A549 (cell line): ENCODE measurements at regions not wholly inside any gene's neighbourhood (a gene's known extent, or its start where the extent isn't known, plus 50 kb on each side); places are given as distances from the start of the nearest gene placed in this dataset.

Experiments
- CHD4 ChIP-seq: fragments of 200-600 bp; sonication (generic); IDR thresholded peaks from 2 replicates; pipeline ENCODE4 v1.6.1; 2016; ENCODE audit warnings: antibody characterized with exemption, mild to moderate bottlenecking, borderline replicate concordance
- RAD21 ChIP-seq, 2 experiments: fragments of >200 bp in 1 of 2; sonication (Bioruptor Twin) in 1 of 2; formaldehyde crosslinking in 1 of 2; IDR thresholded peaks in 1 of 2; conservative IDR thresholded peaks in 1 of 2; 2 replicates in 1 of 2; 3 replicates in 1 of 2; pipeline ENCODE4 v1.6.1; 2012 to 2018; ENCODE audit warnings: inconsistent platforms in 1 of 2
- TF ChIP-seq, protein P1 (sequence below): fragments of >200 bp; sonication (Bioruptor Twin); formaldehyde crosslinking; IDR thresholded peaks from 3 replicates; pipeline ENCODE4 v1.5.1; 2016

GRCh38 chr9:89842267-89842768 lies 237.5 kb downstream of the GADD45G start:
- TF ChIP-seq, protein P1, sequence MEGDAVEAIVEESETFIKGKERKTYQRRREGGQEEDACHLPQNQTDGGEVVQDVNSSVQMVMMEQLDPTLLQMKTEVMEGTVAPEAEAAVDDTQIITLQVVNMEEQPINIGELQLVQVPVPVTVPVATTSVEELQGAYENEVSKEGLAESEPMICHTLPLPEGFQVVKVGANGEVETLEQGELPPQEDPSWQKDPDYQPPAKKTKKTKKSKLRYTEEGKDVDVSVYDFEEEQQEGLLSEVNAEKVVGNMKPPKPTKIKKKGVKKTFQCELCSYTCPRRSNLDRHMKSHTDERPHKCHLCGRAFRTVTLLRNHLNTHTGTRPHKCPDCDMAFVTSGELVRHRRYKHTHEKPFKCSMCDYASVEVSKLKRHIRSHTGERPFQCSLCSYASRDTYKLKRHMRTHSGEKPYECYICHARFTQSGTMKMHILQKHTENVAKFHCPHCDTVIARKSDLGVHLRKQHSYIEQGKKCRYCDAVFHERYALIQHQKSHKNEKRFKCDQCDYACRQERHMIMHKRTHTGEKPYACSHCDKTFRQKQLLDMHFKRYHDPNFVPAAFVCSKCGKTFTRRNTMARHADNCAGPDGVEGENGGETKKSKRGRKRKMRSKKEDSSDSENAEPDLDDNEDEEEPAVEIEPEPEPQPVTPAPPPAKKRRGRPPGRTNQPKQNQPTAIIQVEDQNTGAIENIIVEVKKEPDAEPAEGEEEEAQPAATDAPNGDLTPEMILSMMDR = no peak
- TF ChIP-seq CHD4 = no peak
- TF ChIP-seq RAD21 (conservative IDR thresholded peaks at IDR 0.05 in 1 of 2, IDR thresholded peaks at IDR 0.05 in 1 of 2) = no peak
